HCT116 (cell line): ENCODE measurements at regions not wholly inside any gene's neighbourhood (a gene's known extent, or its start where the extent isn't known, plus 50 kb on each side); places are given as distances from the start of the nearest gene placed in this dataset.
"Not testable (repeated sequence)": the region's sequence is repeated elsewhere in the genome, so short reads cannot be mapped to it uniquely, and the experiment has no call there.

Source experiments
- ATAC-seq: fragments of 200-7000 bp; cut with Tn5 transposase; 2 replicates; pipeline ENCODE4 v1.9.1; 2020; ENCODE audit warnings: mild to moderate bottlenecking, moderate library complexity
- BruUV-seq: library from RNA; stranded (reverse); fragments of 400-500 nt; replicated peaks from 2 replicates; lab custom pipeline; 2021; lab: Mats Ljungman, UMichigan
- CTCF ChIA-PET: fragments of 300-600 bp; sonication (Branson Sonifier 250); formaldehyde crosslinking; loops from one replicate; lab custom pipeline; 2021; ENCODE audit warnings: antibody characterized with exemption; lab: Charles Lee
- POLR2A ChIA-PET: fragments of 300-600, 350-600 bp; sonication (Branson Sonifier 250); formaldehyde crosslinking; loops from one replicate; lab custom pipeline; 2021; ENCODE audit warnings: antibody characterized with exemption; lab: Charles Lee
- RAD21 ChIA-PET, 2 experiments: fragments of 300-600 bp; sonication (Branson Sonifier 250); formaldehyde crosslinking; loops; one replicate each; lab custom pipeline; 2023; ENCODE audit warnings: low total read pairs in 2 of 2; ENCODE audit not compliant: uncharacterized antibody in 2 of 2, unreplicated experiment in 2 of 2, low non-redundant PET in 1 of 2; lab: Charles Lee
- DNase-seq: peaks from one replicate; pipeline ENCODE4 v3.0.0-alpha.2; 2010; ENCODE audit warnings: low read depth, low spot score
- H2AFZ ChIP-seq: fragments of 200-600 bp; shearing (Covaris generic), sonication (generic); 2 replicates; pipeline ENCODE4 v1.6.1; 2017; ENCODE audit warnings: low read depth, mixed run types, mixed read lengths, antibody characterized with exemption, low read length; ENCODE audit not compliant: poor library complexity, severe bottlenecking
- H3K27ac ChIP-seq: 2 replicates; pipeline ENCODE4 v1.5.1; 2012; ENCODE audit warnings: low read depth, low read length
- H3K27me3 ChIP-seq: fragments of 200-600 bp; sonication (generic); 2 replicates; pipeline ENCODE4 v1.6.1; 2016; ENCODE audit warnings: mixed run types, low read length, mixed read lengths; ENCODE audit not compliant: insufficient read depth
- H3K36me3 ChIP-seq, 2 experiments: fragments of 200-500 bp in 1 of 2; fragments of 200-600 bp in 1 of 2; sonication (Bioruptor generic) in 1 of 2; sonication (generic) in 1 of 2; 2 replicates each; pipeline versions ENCODE4 v1.5.1 to v1.6.1; 2014 to 2016; ENCODE audit warnings: low read length in 2 of 2, inconsistent platforms in 1 of 2, mixed read lengths in 1 of 2, mixed run types in 1 of 2; ENCODE audit not compliant: insufficient read depth in 2 of 2, control insufficient read depth in 1 of 2
- H3K4me1 ChIP-seq, 2 experiments: fragments of 200-600 bp in 1 of 2; sonication (generic) in 1 of 2; 2 replicates each; pipeline versions ENCODE4 v1.5.1 to v1.6.1; 2012 to 2017; ENCODE audit warnings: low read length in 2 of 2, inconsistent platforms in 1 of 2, mild to moderate bottlenecking in 1 of 2, mixed read lengths in 1 of 2, mixed run types in 1 of 2, moderate library complexity in 1 of 2; ENCODE audit not compliant: insufficient read depth in 2 of 2, control insufficient read depth in 1 of 2
- H3K4me2 ChIP-seq: fragments of 200-600 bp; sonication (generic); 2 replicates; pipeline ENCODE4 v1.6.1; 2017; ENCODE audit warnings: mixed run types, low read length, mixed read lengths
- H3K4me3 ChIP-seq, 2 experiments: fragments of 200-600 bp in 1 of 2; sonication (generic) in 1 of 2; replicated peaks in 1 of 2; 2 replicates each; pipeline ENCODE4 v1.5.1; 2011 to 2016; ENCODE audit warnings: low read length in 2 of 2, control low read depth in 1 of 2, low read depth in 1 of 2, mild to moderate bottlenecking in 1 of 2, mixed read lengths in 1 of 2, mixed run types in 1 of 2
- H3K79me2 ChIP-seq: fragments of 200-600 bp; sonication (generic); 2 replicates; pipeline ENCODE4 v1.6.1; 2017; ENCODE audit warnings: mild to moderate bottlenecking, mixed run types, low read length, moderate library complexity, mixed read lengths; ENCODE audit not compliant: insufficient read depth
- H3K9ac ChIP-seq: fragments of 200-600 bp; sonication (generic); 2 replicates; pipeline ENCODE4 v1.6.1; 2016; ENCODE audit warnings: low read length, mixed read lengths
- H3K9me2 ChIP-seq: fragments of 200-600 bp; sonication (generic), shearing (Covaris generic); 2 replicates; pipeline ENCODE4 v1.6.1; 2017; ENCODE audit warnings: mixed run types, mild to moderate bottlenecking, moderate library complexity; ENCODE audit not compliant: insufficient read depth
- H3K9me3 ChIP-seq, 2 experiments: fragments of 200-500 bp in 1 of 2; fragments of 200-600 bp in 1 of 2; sonication (Bioruptor generic) in 1 of 2; sonication (generic) in 1 of 2; 2 replicates each; pipeline ENCODE4 v1.6.1; 2014 to 2017; ENCODE audit warnings: low read length in 2 of 2, mixed read lengths in 2 of 2, inconsistent platforms in 1 of 2, low read depth in 1 of 2, mild to moderate bottlenecking in 1 of 2, mixed run types in 1 of 2, moderate library complexity in 1 of 2; ENCODE audit not compliant: control insufficient read depth in 1 of 2, insufficient read depth in 1 of 2
- H4K20me1 ChIP-seq: fragments of 200-600 bp; sonication (generic), shearing (Covaris generic); 2 replicates; pipeline ENCODE4 v1.6.1; 2017; ENCODE audit warnings: mixed run types, mild to moderate bottlenecking, moderate library complexity; ENCODE audit not compliant: insufficient read depth
- CEBPB ChIP-seq: IDR thresholded peaks from 2 replicates; pipeline ENCODE4 v1.6.1; 2012; ENCODE audit warnings: low read depth
- ELF1 ChIP-seq: IDR thresholded peaks from 2 replicates; pipeline ENCODE4 v1.6.1; 2012; ENCODE audit warnings: low read depth, borderline replicate concordance
- FOSL1 ChIP-seq: IDR thresholded peaks from 2 replicates; pipeline ENCODE4 v1.6.1; 2012; ENCODE audit warnings: low read depth
- JUND ChIP-seq: IDR thresholded peaks from 2 replicates; pipeline ENCODE4 v1.6.1; 2012
- POLR2A ChIP-seq: IDR thresholded peaks from 2 replicates; pipeline ENCODE4 v1.7.0; 2011; ENCODE audit warnings: borderline replicate concordance; ENCODE audit not compliant: insufficient read depth, insufficient read length; ENCODE audit errors: extremely low read depth
- POLR2AphosphoS5 ChIP-seq: IDR thresholded peaks from 2 replicates; pipeline ENCODE4 v1.6.1; 2011; ENCODE audit warnings: mild to moderate bottlenecking, low read depth, low read length, moderate library complexity
- RAD21 ChIP-seq: IDR thresholded peaks from 2 replicates; pipeline ENCODE4 v1.6.1; 2012; ENCODE audit warnings: low read depth, mild to moderate bottlenecking
- SRF ChIP-seq: IDR thresholded peaks from 2 replicates; pipeline ENCODE4 v1.6.1; 2012; ENCODE audit warnings: low read depth
- TCF7L2 ChIP-seq: IDR thresholded peaks from 2 replicates; pipeline ENCODE4 v1.7.0; 2011; ENCODE audit warnings: borderline replicate concordance, inconsistent platforms; ENCODE audit not compliant: insufficient read depth, insufficient read length; ENCODE audit errors: extremely low read depth
- ZFX ChIP-seq: fragments of 450-650 bp; IDR thresholded peaks from 2 replicates; pipeline ENCODE4 v1.6.1; 2017
- intact Hi-C: fragments of 100-400 bp; cut with micrococcal nuclease; formaldehyde crosslinking; loops from 2 replicates; pipeline ENCODE4 v1.10.0; 2022
- TF ChIP-seq, protein P1 (sequence below), 3 experiments: fragments of 200-600 bp in 1 of 3; sonication (generic) in 1 of 3; IDR thresholded peaks in 2 of 3; conservative IDR thresholded peaks in 1 of 3; 2 replicates each; pipeline ENCODE4 v1.5.1; 2012 to 2017; ENCODE audit warnings: low read depth in 2 of 3, low read length in 2 of 3, antibody characterized with exemption in 1 of 3, borderline replicate concordance in 1 of 3, control low read depth in 1 of 3, mild to moderate bottlenecking in 1 of 3, mixed read lengths in 1 of 3, mixed run types in 1 of 3, moderate library complexity in 1 of 3; ENCODE audit not compliant: insufficient read depth in 1 of 3
- TF ChIP-seq, protein P2 (sequence below): IDR thresholded peaks from 2 replicates; pipeline ENCODE4 v1.6.1; 2012

DNA sequence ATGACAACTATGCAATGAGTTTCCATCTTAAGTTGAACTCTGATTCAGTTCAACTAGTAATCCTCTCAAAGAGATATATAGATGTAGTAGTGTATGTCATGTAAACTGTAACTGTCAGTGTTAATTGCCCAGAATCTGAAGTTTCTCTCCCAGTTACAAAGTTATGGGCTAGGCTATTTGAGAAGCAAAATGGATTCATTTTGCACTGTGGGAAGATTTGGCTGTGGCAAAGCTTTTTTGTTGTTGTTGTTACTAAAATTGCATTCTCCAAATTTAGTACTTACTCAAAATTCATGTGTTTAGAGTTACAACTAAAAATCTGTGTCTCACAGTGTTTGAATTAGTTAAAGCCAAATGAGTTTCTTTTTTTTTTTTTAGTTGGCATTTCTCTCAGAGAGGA lies 219.0 kb downstream of the KCNJ2 start:
- ChIA-PET RAD21 (no interaction called here), CTCF (no interaction called here)
- Histone ChIP-seq H2AFZ (no peak overlapping the region), H3K27ac (no peak overlapping the region)
- TF ChIP-seq POLR2A: no peak
- TF ChIP-seq FOSL1: no peak
- no peak for TF ChIP-seq RAD21
- no peak for TF ChIP-seq ELF1
- TF ChIP-seq SRF: no peak
- no peak for TF ChIP-seq CEBPB
- TF ChIP-seq, protein P1, sequence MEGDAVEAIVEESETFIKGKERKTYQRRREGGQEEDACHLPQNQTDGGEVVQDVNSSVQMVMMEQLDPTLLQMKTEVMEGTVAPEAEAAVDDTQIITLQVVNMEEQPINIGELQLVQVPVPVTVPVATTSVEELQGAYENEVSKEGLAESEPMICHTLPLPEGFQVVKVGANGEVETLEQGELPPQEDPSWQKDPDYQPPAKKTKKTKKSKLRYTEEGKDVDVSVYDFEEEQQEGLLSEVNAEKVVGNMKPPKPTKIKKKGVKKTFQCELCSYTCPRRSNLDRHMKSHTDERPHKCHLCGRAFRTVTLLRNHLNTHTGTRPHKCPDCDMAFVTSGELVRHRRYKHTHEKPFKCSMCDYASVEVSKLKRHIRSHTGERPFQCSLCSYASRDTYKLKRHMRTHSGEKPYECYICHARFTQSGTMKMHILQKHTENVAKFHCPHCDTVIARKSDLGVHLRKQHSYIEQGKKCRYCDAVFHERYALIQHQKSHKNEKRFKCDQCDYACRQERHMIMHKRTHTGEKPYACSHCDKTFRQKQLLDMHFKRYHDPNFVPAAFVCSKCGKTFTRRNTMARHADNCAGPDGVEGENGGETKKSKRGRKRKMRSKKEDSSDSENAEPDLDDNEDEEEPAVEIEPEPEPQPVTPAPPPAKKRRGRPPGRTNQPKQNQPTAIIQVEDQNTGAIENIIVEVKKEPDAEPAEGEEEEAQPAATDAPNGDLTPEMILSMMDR (IDR thresholded peaks at IDR 0.05 in 2 of 3, conservative IDR thresholded peaks at IDR 0.05 in 1 of 3; ENCODE audit: borderline replicate concordance in 1 of 3, insufficient read depth in 1 of 3, low read depth in 2 of 3, low read length in 2 of 3): no peak
- TF ChIP-seq ZFX: no peak
- TF ChIP-seq JUND: no peak
- TF ChIP-seq, protein P2, sequence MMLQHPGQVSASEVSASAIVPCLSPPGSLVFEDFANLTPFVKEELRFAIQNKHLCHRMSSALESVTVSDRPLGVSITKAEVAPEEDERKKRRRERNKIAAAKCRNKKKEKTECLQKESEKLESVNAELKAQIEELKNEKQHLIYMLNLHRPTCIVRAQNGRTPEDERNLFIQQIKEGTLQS: no peak
- TF ChIP-seq POLR2AphosphoS5: no peak
- TF ChIP-seq TCF7L2: no peak
- TF ChIP-seq, all 23 proteins: peak for 0
- Histone ChIP-seq H3K27me3 (no peaks in the 10 kb centered on the region), H3K79me2 (no peaks in the 10 kb centered on the region), H3K4me1 (no peaks in the 10 kb centered on the region), H3K9me3 (peaks cover 0 to 3% of the 10 kb centered on the region in 2 experiments; a peak in 1 of 4 replicates), H3K4me3 (no peak overlapping the region), H3K9ac (no peak overlapping the region), H3K36me3 (no peaks in the 10 kb centered on the region), H3K4me2 (no peak overlapping the region), H4K20me1 (no peaks in the 10 kb centered on the region), H3K9me2 (no peaks in the 10 kb centered on the region)
- ATAC-seq (no peak), DNase-seq (no peak)
- POLR2A ChIA-PET: no interaction called here
- intact Hi-C loops: no loop called here
- no TSS peak for BruUV-seq

DNA sequence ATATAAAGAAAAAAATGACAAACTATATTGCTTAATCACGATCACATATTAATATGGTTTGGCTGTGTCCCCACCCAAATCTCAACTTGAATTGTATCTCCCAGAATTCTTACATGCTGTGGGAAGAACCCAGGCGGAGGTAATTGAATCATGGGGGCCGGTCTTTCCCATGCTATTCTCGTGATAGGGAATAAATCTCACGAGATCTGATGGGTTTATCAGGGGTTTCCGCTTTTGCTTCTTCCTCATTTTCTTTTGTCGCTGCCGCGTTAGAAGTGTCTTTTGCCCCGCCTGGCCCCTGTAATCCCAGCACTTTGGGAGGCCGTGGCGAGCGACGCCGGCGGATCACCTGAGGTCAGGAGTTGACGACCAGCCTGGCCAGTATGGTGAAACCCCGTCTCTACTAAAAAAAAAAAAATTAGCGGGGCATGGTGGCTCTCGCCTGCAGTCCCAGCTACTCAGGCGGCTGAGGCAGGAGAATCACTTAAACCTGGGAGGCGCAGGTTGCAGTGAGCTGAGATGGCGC lies 220.0 kb downstream of the KCNJ2 start:
- H3K9me2 ChIP-seq, H3K4me1 ChIP-seq, H3K4me2 ChIP-seq, H2AFZ ChIP-seq, CTCF ChIA-PET, H3K9ac ChIP-seq, DNase-seq, BruUV-seq, H3K79me2 ChIP-seq, H3K36me3 ChIP-seq, H3K9me3 ChIP-seq, H3K4me3 ChIP-seq, H3K27ac ChIP-seq, RAD21 ChIA-PET, POLR2A ChIA-PET, H4K20me1 ChIP-seq, H3K27me3 ChIP-seq, intact Hi-C loops, ATAC-seq: not testable (repeated sequence)
